ENCODE measurements at regions not wholly inside any gene's neighbourhood (a gene's known extent, or its start where the extent isn't known, plus 50 kb on each side); places are given as distances from the start of the nearest gene placed in this dataset.

DNA sequence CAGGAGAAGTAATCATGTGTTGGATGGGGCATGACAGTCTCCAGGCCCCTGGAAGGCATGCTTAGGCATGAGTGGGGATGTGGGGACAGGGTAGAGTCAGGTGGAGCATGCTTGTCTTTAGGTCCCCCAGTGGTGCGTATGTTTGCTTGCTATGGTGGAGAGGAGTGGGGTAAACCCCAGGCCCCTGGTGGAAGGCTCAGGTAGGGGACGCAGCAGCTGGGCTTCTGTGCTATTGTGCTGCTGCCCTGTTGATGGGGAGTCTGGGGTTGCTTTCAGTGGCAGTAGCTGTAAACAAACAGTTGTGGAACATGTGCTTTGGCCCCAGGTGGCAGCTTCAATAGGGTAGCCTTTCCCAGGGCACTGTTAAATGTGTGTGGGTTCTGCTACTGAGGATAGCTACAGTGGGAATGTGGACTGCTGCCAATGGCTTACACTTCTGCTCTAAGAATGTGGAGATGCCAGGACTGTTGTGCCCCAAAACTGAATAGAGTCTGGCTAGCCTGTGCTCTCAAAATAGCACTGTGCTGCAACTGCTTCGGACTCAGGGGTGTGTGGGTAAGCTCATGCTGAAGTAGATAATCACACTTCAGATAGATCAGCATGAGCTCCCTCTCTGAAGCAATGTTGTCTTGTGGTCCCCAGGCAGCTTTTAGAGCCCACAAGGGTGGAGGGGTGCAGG lies 1257.3 kb downstream of the DIAPH3 start:
- ATAC-seq, result no peak
- TF ChIP-seq ZNF565 (CRISPR knock-in tag; conservative IDR thresholded peaks at IDR 0.05; ENCODE audit: low read depth), result no peak
- no peak for TF ChIP-seq ZC3H10 (CRISPR knock-in tag; IDR thresholded peaks at IDR 0.05)
- no peak for TF ChIP-seq ZFP30 (CRISPR knock-in tag; IDR thresholded peaks at IDR 0.05)
- TF ChIP-seq TCF4 (CRISPR knock-in tag; IDR thresholded peaks at IDR 0.05; ENCODE audit: borderline replicate concordance), result no peak
- TF ChIP-seq CREB5 (CRISPR knock-in tag; IDR thresholded peaks at IDR 0.05; ENCODE audit: low read depth), result no peak
- no peak for TF ChIP-seq POU6F1 (CRISPR knock-in tag; IDR thresholded peaks at IDR 0.05; ENCODE audit: borderline replicate concordance, low read depth)
- TF ChIP-seq PATZ1 (CRISPR knock-in tag; IDR thresholded peaks at IDR 0.05; ENCODE audit: borderline replicate concordance), result no peak
- no peak for TF ChIP-seq ARNTL (CRISPR knock-in tag; IDR thresholded peaks at IDR 0.05; ENCODE audit: borderline replicate concordance, low read depth)
- no peak for TF ChIP-seq OSR1 (CRISPR knock-in tag; IDR thresholded peaks at IDR 0.05)
- no peak for TF ChIP-seq ZFP3 (CRISPR knock-in tag; IDR thresholded peaks at IDR 0.05)
- TF ChIP-seq BACH2 (CRISPR knock-in tag; IDR thresholded peaks at IDR 0.05; ENCODE audit: borderline replicate concordance), result no peak
- no peak for TF ChIP-seq ZNF70 (CRISPR knock-in tag; IDR thresholded peaks at IDR 0.05)
- no peak for TF ChIP-seq ESRRG (CRISPR knock-in tag; IDR thresholded peaks at IDR 0.05)
- TF ChIP-seq SNAI2 (CRISPR knock-in tag; IDR thresholded peaks at IDR 0.05), result no peak
- no peak for TF ChIP-seq ZNF8 (CRISPR knock-in tag; IDR thresholded peaks at IDR 0.05)
- TF ChIP-seq PPARA (CRISPR knock-in tag; IDR thresholded peaks at IDR 0.05; ENCODE audit: borderline replicate concordance), result no peak
- no peak for TF ChIP-seq TSHZ2 (CRISPR knock-in tag; IDR thresholded peaks at IDR 0.05)
- no peak for TF ChIP-seq RARB (CRISPR knock-in tag; IDR thresholded peaks at IDR 0.05)
- no peak for TF ChIP-seq CSRNP3 (CRISPR knock-in tag; IDR thresholded peaks at IDR 0.05)
- no peak for TF ChIP-seq TOX (CRISPR knock-in tag; IDR thresholded peaks at IDR 0.05; ENCODE audit: borderline replicate concordance)

DNA sequence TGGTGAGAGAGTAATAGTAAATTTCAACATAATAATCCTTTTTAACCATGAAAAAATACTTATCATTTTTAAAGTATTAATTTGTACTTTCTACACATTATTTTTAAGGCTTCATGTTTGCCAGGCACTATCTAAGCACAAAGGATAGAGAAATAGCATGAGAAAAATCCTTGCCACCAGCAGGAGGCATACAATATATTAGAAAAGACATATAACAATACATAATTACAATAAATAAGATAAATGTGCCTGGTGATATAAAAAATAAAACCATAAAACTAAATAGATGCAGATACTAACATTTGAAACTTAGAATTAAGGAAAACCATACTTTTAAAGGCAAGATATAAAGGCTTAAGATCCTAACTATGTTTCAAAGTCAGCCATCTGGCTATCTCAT lies 1256.4 kb downstream of the DIAPH3 start:
- TF ChIP-seq ISL1 (CRISPR knock-in tag; IDR thresholded peaks at IDR 0.05) (no peak), ESRRG (CRISPR knock-in tag; IDR thresholded peaks at IDR 0.05) (no peak), TOX (CRISPR knock-in tag; IDR thresholded peaks at IDR 0.05; ENCODE audit: borderline replicate concordance) (no peak), ZFP30 (CRISPR knock-in tag; IDR thresholded peaks at IDR 0.05) (no peak)
- ATAC-seq, result no peak

Data from SK-N-SH treated with all-trans-retinoic acid at 6 μM for 48 hours (cell line).